ENCODE measurements at regions not wholly inside any gene's neighbourhood (a gene's known extent, or its start where the extent isn't known, plus 50 kb on each side); places are given as distances from the start of the nearest gene placed in this dataset.

DNA sequence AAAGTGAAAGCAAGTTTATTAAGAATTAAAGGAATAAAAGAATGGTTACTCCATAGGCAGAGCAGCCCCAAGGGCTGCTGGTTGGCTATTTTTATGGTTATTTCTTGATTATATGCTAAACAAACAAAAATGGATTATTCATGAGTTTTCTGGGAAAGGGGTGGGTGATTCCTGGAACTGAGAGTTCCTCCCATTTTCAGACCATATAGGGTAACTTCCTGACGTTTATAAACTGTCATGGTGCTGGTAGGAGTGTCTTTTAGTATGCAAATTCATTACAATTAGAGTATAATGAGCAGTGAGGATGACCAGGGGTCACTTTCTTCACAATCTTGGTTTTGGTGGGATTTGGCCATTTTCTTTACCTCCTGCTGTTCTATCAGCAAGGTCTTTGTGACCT, 707.9 kb downstream of the ZNF385D start:
- H3K36me3 ChIP-seq: no peaks in the 10 kb centered on the region
- no peak overlapping the region for H3K4me3 ChIP-seq
- H3K4me1 ChIP-seq (ENCODE audit: insufficient read depth): no peaks in the 10 kb centered on the region
- no peaks in the 10 kb centered on the region for H3K27me3 ChIP-seq
- TF ChIP-seq CTCF (IDR thresholded peaks at IDR 0.05): no peak
- no peak for TF ChIP-seq POLR2A (IDR thresholded peaks at IDR 0.05)
- TF ChIP-seq EP300 (IDR thresholded peaks at IDR 0.05): no peak
- no peak for DNase-seq
- WGBS, 3 donors: 69 to 83% (median 79%) methylated on average over 1 of the region's 1 CpG
- intact Hi-C loops (cut with DNase I): no loop called here
- H3K27ac ChIP-seq: no peak overlapping the region
- no peaks in the 10 kb centered on the region for H3K9me3 ChIP-seq

- intact Hi-C loops (cut with DNase I): no loop called here
- no peak for DNase-seq
- no peak for TF ChIP-seq EP300 (IDR thresholded peaks at IDR 0.05)
- no peak for TF ChIP-seq CTCF (IDR thresholded peaks at IDR 0.05)
- TF ChIP-seq POLR2A (IDR thresholded peaks at IDR 0.05): no peak
- H3K4me1 ChIP-seq (ENCODE audit: insufficient read depth): no peaks in the 10 kb centered on the region
- no peaks in the 10 kb centered on the region for H3K9me3 ChIP-seq
- 95 to 97% (median 96%) methylated on average over 9 of the region's 9 CpGs for WGBS, 3 donors
- H3K27ac ChIP-seq: no peak overlapping the region
- no peaks in the 10 kb centered on the region for H3K36me3 ChIP-seq
- no peaks in the 10 kb centered on the region for H3K27me3 ChIP-seq
- H3K4me3 ChIP-seq: no peak overlapping the region
These were observed 708.8 kb downstream of the ZNF385D start for GRCh38 chr3:21042184-21042583.

GRCh38 chr3:21041621-21042020, 709.4 kb downstream of the ZNF385D start:
- Histone ChIP-seq H3K4me1 (ENCODE audit: insufficient read depth) (no peaks in the 10 kb centered on the region), H3K27me3 (no peaks in the 10 kb centered on the region), H3K27ac (no peak overlapping the region), H3K4me3 (no peak overlapping the region), H3K36me3 (no peaks in the 10 kb centered on the region), H3K9me3 (no peaks in the 10 kb centered on the region)
- no peak for DNase-seq
- WGBS, 3 donors: 29 to 35% (median 30%) methylated on average over 1 of the region's 1 CpG
- TF ChIP-seq EP300 (IDR thresholded peaks at IDR 0.05) (no peak), CTCF (IDR thresholded peaks at IDR 0.05) (no peak), POLR2A (IDR thresholded peaks at IDR 0.05) (no peak)
- intact Hi-C loops (cut with DNase I): no loop called here

DNA sequence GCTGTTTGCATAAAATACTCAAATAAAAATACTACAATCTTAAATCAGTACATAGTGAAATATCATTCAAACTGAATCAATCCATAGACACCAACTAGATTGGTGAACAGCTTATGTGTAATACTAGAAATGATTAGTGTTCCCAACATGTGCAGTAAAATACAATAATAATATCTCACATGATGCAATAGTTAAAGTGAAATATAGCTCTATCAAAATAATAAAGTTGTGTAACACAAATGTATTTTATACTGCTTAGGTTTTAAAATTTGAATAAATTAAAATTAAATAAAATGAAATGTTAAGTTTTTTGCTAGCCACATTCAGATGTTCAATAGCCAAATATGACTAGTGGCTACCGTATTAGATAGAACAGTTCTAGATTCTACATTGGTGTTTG, 714.1 kb downstream of the ZNF385D start:
- DNase-seq: no peak
- TF ChIP-seq POLR2A (IDR thresholded peaks at IDR 0.05): no peak
- TF ChIP-seq EP300 (IDR thresholded peaks at IDR 0.05): no peak
- no peak for TF ChIP-seq CTCF (IDR thresholded peaks at IDR 0.05)
- Histone ChIP-seq H3K4me3 (no peak overlapping the region), H3K4me1 (ENCODE audit: insufficient read depth) (no peaks in the 10 kb centered on the region), H3K27ac (no peak overlapping the region), H3K9me3 (no peaks in the 10 kb centered on the region), H3K36me3 (no peaks in the 10 kb centered on the region), H3K27me3 (no peaks in the 10 kb centered on the region)
- 97 to 98% (median 97%) methylated on average over 1 of the region's 1 CpG for WGBS, 3 donors
- intact Hi-C loops (cut with DNase I): no loop called here

GRCh38 chr3:21028412-21028811, 722.6 kb downstream of the ZNF385D start:
- intact Hi-C loops (cut with DNase I): no loop called here
- no peaks in the 10 kb centered on the region for H3K4me1 ChIP-seq (ENCODE audit: insufficient read depth)
- WGBS, 3 donors: 89 to 96% (median 95%) methylated on average over 5 of the region's 5 CpGs
- H3K4me3 ChIP-seq: no peak overlapping the region
- no peaks in the 10 kb centered on the region for H3K36me3 ChIP-seq
- no peaks in the 10 kb centered on the region for H3K9me3 ChIP-seq
- no peaks in the 10 kb centered on the region for H3K27me3 ChIP-seq
- no peak overlapping the region for H3K27ac ChIP-seq
- no peak for DNase-seq
- TF ChIP-seq POLR2A (IDR thresholded peaks at IDR 0.05) (no peak), CTCF (IDR thresholded peaks at IDR 0.05) (no peak), EP300 (IDR thresholded peaks at IDR 0.05) (no peak)
